ENCODE measurements at regions not wholly inside any gene's neighbourhood (a gene's known extent, or its start where the extent isn't known, plus 50 kb on each side); places are given as distances from the start of the nearest gene placed in this dataset.

DNA sequence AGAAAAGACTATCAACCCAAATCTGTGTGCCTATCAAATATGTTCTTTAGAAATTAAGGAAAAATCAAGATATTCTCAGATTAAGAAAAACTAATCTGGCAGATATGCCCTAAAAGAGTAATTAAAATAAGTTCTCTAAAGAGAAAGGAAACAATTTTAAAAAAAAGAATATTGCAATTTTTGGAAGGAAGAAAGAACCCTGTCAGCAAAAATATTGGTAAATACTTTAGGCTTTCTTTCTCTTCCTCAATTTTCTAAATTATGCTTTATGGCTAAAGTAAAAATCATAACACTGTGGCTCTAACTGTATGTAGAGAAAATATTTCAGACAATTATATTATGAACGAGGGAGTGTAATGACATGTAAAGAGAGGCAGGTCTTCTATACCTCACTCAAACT lies 691.3 kb upstream of the PTBP2 start:
- Histone ChIP-seq H3K79me2 (ENCODE audit: insufficient read depth, low read depth, low read length) (no peaks in the 10 kb centered on the region), H3K36me3 (ENCODE audit: insufficient read depth, low read length) (no peaks in the 10 kb centered on the region), H4K20me1 (ENCODE audit: insufficient read depth, low read length) (no peaks in the 10 kb centered on the region), H3K27ac (ENCODE audit: low read depth, low read length, poor library complexity, severe bottlenecking) (no peak overlapping the region), H3K4me1 (ENCODE audit: insufficient read depth, low read length, poor library complexity, severe bottlenecking) (no peaks in the 10 kb centered on the region), H3K9me2 (ENCODE audit: insufficient read depth, low read length) (no peaks in the 10 kb centered on the region), H2AFZ (ENCODE audit: low read length) (no peak overlapping the region), H3K4me3 (ENCODE audit: low read depth, low read length, poor library complexity, severe bottlenecking) (no peak overlapping the region), H3K9me3 (ENCODE audit: low read length) (no peaks in the 10 kb centered on the region), H3K4me2 (ENCODE audit: low read length) (no peak overlapping the region)
- BruUV-seq (replicated peaks): no TSS peak
- CTCF ChIA-PET (ENCODE audit: unreplicated experiment): no interaction called here
- no peak for DNase-seq (ENCODE audit: low spot score)
- intact Hi-C loops (cut with micrococcal nuclease; ENCODE audit: unreplicated experiment): no loop called here
- POLR2A ChIA-PET: no interaction called here
- no peak for TF ChIP-seq EZH2phosphoT487 (IDR thresholded peaks at IDR 0.05; ENCODE audit: borderline replicate concordance, low read depth, low read length)

DNA sequence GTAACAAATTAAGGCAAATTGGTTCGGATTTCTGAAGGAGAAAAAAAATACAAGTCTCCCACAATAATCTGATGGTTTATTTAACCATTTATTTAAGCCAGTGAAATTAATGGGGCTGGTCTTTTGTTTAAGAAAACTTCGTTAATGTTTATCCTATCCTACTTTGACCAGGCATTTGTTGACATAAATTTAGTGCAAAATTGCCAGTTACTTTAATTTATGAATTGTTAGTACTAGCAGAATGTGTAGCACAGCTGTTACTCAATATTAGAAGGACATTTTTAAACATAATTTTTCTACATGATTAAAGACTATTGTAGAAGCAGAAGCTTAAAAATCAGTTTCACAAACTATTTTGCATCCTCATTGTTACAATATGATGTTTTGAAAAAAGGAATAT lies 687.6 kb upstream of the PTBP2 start:
- no peak for TF ChIP-seq EZH2phosphoT487 (IDR thresholded peaks at IDR 0.05; ENCODE audit: borderline replicate concordance, low read depth, low read length)
- TF ChIP-seq, protein P1, sequence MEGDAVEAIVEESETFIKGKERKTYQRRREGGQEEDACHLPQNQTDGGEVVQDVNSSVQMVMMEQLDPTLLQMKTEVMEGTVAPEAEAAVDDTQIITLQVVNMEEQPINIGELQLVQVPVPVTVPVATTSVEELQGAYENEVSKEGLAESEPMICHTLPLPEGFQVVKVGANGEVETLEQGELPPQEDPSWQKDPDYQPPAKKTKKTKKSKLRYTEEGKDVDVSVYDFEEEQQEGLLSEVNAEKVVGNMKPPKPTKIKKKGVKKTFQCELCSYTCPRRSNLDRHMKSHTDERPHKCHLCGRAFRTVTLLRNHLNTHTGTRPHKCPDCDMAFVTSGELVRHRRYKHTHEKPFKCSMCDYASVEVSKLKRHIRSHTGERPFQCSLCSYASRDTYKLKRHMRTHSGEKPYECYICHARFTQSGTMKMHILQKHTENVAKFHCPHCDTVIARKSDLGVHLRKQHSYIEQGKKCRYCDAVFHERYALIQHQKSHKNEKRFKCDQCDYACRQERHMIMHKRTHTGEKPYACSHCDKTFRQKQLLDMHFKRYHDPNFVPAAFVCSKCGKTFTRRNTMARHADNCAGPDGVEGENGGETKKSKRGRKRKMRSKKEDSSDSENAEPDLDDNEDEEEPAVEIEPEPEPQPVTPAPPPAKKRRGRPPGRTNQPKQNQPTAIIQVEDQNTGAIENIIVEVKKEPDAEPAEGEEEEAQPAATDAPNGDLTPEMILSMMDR (conservative IDR thresholded peaks at IDR 0.05; ENCODE audit: low read length): no peak
- Histone ChIP-seq H3K9me2 (ENCODE audit: insufficient read depth, low read length) (no peaks in the 10 kb centered on the region), H3K36me3 (ENCODE audit: insufficient read depth, low read length) (no peaks in the 10 kb centered on the region), H4K20me1 (ENCODE audit: insufficient read depth, low read length) (no peaks in the 10 kb centered on the region), H2AFZ (ENCODE audit: low read length) (no peak overlapping the region), H3K4me2 (ENCODE audit: low read length) (no peak overlapping the region), H3K4me3 (ENCODE audit: low read depth, low read length, poor library complexity, severe bottlenecking) (no peak overlapping the region), H3K27ac (ENCODE audit: low read depth, low read length, poor library complexity, severe bottlenecking) (no peak overlapping the region), H3K4me1 (ENCODE audit: insufficient read depth, low read length, poor library complexity, severe bottlenecking) (no peaks in the 10 kb centered on the region), H3K9me3 (ENCODE audit: low read length) (no peaks in the 10 kb centered on the region), H3K79me2 (ENCODE audit: insufficient read depth, low read depth, low read length) (no peaks in the 10 kb centered on the region)
- BruUV-seq (replicated peaks): no TSS peak
- POLR2A ChIA-PET: no interaction called here
- DNase-seq (ENCODE audit: low spot score): no peak
- intact Hi-C loops (cut with micrococcal nuclease; ENCODE audit: unreplicated experiment): no loop called here
- CTCF ChIA-PET (ENCODE audit: unreplicated experiment): no interaction called here

DNA sequence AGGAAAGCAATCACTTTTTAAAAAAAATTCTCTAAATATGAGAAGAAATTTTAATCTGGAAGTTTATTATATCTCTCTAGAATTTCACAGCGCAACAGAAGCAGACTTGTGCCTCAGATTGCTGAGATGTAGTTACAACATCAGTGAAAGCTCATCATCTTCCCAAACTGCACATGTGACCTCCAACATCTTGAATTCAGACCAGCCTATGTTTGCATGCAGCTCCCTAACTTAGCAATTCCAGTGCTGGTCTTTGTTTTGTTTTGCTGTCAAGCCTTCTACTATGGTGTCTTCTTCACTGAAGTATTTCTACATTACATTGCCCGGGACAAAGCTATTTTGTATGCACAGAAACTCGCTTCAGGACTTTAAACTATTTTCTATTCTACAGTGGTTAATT lies 684.8 kb upstream of the PTBP2 start:
- TF ChIP-seq, protein P1 (conservative IDR thresholded peaks at IDR 0.05; ENCODE audit: low read length): no peak
- TF ChIP-seq EZH2phosphoT487 (IDR thresholded peaks at IDR 0.05; ENCODE audit: borderline replicate concordance, low read depth, low read length): no peak
- H2AFZ ChIP-seq (ENCODE audit: low read length): no peak overlapping the region
- H3K79me2 ChIP-seq (ENCODE audit: insufficient read depth, low read depth, low read length): no peaks in the 10 kb centered on the region
- no peak overlapping the region for H3K4me2 ChIP-seq (ENCODE audit: low read length)
- intact Hi-C loops (cut with micrococcal nuclease; ENCODE audit: unreplicated experiment): no loop called here
- H3K36me3 ChIP-seq (ENCODE audit: insufficient read depth, low read length): no peaks in the 10 kb centered on the region
- no peaks in the 10 kb centered on the region for H3K4me1 ChIP-seq (ENCODE audit: insufficient read depth, low read length, poor library complexity, severe bottlenecking)
- no peak overlapping the region for H3K4me3 ChIP-seq (ENCODE audit: low read depth, low read length, poor library complexity, severe bottlenecking)
- ChIA-PET POLR2A (interaction anchor here (1.0 kb wide), 1 partner anchor 69 kb away, joined by 3 read pairs; no protein-coding TSS in a partner anchor), CTCF (ENCODE audit: unreplicated experiment) (no interaction called here)
- no peak overlapping the region for H3K27ac ChIP-seq (ENCODE audit: low read depth, low read length, poor library complexity, severe bottlenecking)
- H3K9me3 ChIP-seq (ENCODE audit: low read length): no peaks in the 10 kb centered on the region
- H4K20me1 ChIP-seq (ENCODE audit: insufficient read depth, low read length): no peaks in the 10 kb centered on the region
- no peaks in the 10 kb centered on the region for H3K9me2 ChIP-seq (ENCODE audit: insufficient read depth, low read length)
- no TSS peak for BruUV-seq (replicated peaks)
- DNase-seq (ENCODE audit: low spot score): no peak

Data from OCI-LY7 (cell line).